NCI-H1092 treated with DMSO at 0.1 percent for 48 hours (cell line): ENCODE measurements at regions not wholly inside any gene's neighbourhood (a gene's known extent, or its start where the extent isn't known, plus 50 kb on each side); places are given as distances from the start of the nearest gene placed in this dataset.
A peak's percentile ranks its signal among the peaks of the same experiment; 100 is the strongest.
"Not testable (repeated sequence)": the region's sequence is repeated elsewhere in the genome, so short reads cannot be mapped to it uniquely, and the experiment has no call there.

Experiments used
- DNase-seq: peaks from one replicate; lab custom pipeline; 2025; lab: John Stamatoyannopoulos, UW

- DNase-seq: no peak
Measured at GRCh38 chr18:997499-997898, 92.8 kb downstream of the ADCYAP1 start.

DNA sequence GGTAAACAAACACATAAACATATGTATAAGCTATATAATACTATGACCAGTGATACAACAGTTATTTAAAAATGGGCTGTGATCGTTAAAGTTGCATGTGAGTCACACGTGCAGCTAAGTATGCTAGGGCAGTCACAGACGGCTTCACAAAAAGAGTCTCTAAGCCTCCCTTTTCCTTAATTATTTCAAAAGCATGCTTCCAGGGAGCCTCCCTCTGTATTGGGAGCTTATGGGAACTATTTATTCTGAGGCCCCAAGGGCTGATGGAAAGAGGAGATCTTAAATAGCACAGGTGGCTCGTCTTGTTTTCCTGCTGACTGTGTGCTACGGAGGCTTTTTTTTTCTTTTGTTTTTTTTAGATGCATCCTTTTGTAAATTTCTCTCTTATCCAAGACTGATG lies 94.3 kb downstream of the ADCYAP1 start:
- no peak for DNase-seq

GRCh38 chr18:1002653-1003178 lies 98.0 kb downstream of the ADCYAP1 start:
- no peak for DNase-seq

GRCh38 chr18:1003499-1003898 lies 98.8 kb downstream of the ADCYAP1 start:
- no peak for DNase-seq

GRCh38 chr18:1006304-1006703 lies 101.6 kb downstream of the ADCYAP1 start:
- no peak for DNase-seq

- DNase-seq: no peak
Measured at GRCh38 chr18:1006965-1007364, 102.3 kb downstream of the ADCYAP1 start.

DNA sequence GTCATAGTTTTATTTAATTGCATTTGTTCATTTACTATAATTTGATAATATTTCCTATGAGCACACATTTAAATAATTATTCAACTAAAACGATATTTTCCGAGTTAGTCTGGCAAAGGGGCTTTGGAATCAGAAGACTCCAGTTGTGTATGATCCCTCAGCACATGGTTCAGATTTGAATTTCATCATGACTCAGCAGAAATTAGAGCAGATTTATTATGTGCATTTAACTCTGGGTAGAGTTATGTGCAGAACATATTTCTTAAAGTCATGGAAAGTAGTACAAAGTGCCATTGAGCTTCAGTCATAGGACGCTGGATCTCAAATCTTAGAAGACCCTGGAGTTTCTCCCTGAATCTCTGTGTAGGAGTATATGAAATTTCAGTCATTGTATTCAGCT lies 106.7 kb downstream of the ADCYAP1 start:
- DNase-seq: no peak

- no peak for DNase-seq
Measured at GRCh38 chr18:1012775-1013174, 108.1 kb downstream of the ADCYAP1 start.

GRCh38 chr18:1013951-1014350 lies 109.3 kb downstream of the ADCYAP1 start:
- no peak for DNase-seq

DNA sequence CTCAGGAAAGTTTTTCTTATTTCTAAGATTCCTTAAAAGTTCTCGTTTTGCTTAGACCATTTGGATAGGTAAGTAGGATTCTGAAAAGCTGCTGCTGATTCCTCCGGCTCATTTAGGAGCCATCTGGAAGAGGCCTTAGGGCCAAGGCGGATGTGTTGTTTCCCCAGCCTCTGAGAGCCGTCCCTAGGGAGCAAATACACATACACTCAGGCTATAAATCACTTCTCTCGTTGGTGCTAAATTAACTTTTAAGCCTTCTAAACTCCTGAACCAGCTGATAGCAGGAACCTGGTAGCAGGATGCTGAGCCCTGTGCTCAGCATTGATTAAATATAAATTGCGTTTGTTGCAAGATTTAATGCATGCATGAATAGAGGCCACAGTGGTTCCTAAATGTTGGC lies 109.8 kb downstream of the ADCYAP1 start:
- DNase-seq: peak; percentile 14

DNA sequence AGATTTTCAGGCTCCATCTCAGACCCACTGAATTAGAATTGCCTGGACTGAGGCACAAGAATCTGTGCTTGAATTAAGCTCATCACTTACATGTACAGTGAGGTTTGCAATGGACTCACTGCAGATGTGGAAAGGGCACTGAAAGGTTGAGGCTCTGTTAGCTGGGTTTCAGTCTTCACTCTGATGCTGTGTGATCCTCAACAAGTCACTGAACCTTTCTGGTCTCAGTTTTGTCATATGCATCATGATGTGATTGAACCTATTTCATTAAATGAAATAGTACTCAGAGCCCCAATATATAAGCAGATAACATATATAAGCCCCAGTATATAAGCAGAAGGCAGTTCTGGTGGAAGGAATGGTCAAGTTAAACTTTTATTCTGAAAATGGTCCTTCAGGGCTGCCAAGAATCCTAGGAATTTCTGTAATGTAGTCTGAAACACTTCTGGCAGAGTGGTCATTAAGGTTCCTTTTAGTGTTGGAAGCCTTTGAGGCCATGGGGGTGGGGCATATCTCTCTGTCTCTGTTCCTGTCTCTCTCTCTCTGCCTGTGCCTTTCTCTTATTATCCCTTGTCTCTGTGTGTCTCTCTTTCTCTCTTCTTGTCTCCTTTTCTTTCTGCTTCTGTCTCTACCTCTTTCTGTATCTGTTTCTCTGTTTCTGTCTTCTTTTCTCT lies 110.4 kb downstream of the ADCYAP1 start:
- no peak for DNase-seq

DNA sequence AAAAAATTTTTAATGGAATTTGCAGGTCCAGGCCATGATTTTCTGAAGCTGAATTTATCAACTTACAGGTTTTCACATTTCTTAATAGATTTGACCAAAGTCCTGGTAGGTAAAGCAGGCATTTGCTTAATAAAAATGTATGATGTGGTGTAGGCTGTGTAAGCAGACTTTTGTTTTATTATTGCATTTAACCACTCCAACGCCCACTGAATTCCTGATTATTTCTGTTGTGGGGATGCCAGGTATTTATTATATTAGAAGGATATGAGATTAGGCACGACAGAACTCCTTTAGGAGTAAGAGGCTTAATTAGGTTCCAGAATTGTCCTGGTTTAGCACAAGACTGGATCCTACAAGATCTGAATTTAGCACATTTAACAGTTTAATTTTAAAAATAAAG lies 111.1 kb downstream of the ADCYAP1 start:
- no peak for DNase-seq

DNA sequence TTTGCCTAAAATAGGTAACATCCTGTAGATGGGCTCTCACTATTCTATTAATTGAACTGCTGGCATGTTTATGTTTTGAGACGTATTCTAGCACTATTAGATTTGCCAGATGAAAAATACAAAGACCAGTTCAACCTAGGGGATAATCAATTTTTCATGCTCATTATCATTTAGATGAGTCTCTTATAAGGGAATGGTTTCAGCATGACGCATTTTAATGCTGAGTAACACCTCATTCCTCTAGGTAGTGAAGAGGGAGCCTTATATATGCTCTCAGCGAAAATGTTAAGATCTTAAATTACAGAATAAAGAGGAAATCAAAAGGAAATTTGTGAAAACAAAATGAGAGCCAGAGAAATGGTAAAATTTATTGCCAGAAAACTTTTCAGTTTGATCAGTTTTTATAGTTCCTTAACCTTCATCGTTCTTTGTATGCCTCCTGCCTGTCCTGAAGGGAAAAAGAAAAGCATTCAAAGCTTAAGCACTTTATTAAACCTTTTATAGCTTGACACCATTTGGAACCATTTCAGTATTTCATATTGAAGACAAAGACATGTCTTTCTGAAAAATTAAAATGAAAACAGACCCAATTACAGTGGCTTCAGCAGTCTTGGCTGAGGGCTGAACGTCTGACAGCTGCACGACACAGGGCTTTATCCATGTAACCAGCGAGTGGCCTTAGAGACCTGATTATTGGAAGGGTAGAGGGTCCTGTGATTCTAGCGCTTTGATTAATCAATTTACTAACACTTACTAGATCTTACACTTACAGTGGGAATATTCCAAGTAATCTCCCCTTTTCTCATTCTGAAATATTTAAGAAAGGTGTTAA lies 112.8 kb downstream of the ADCYAP1 start:
- peak; percentile 13 for DNase-seq

DNA sequence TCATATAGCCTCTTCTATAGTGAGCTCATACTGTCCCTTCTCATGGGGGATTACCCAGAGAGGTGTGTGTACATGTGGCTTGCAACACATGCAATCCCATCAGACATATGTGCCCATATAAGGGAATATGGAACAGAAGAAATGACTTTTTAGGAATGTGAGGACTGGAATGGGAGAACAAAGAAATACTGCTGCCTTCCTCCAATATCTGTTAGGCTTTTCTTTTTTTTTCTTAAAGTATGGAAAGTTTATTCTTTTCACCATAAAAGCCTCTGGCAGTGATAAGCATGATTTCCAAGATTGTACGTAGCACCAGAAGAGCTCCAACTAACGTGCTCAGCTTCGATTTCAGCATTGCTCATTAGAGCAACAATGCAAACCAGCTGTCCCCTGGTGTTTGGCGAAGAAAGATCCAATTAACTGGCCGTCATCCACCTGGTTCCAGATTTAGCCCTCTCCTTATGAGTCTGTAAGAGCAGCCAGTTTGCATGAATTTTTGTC lies 113.6 kb downstream of the ADCYAP1 start:
- peak; percentile 53 for DNase-seq

- DNase-seq: no peak
Measured at GRCh38 chr18:1019191-1019590, 114.5 kb downstream of the ADCYAP1 start.

DNA sequence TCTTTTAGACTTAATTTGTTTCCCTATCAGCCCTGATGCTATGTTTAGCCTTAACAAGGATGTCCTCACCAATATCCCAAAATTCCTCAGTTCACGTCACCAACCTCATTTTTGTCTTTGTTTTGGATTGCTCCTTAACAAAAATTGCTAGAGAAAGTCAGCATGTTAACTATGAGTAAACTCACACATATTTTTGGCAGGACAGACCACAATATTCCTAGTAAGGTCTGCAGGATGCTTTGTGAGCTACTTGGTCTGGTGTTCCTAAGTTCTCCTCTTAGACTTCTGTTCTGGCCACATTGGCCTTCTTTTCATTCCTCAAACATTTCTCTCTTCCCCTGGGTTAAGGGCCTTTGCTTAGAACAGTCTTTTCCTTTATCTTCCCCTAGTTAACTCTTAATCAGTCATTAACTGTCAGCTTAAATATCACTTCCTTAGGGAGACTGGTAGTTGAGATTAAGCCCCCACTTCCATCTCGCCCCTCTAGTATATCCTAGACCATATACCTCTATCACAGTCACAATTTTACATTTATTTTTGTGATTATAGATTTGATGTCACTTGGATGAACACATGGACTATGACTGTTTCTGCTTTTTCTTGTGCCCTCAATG lies 116.2 kb downstream of the ADCYAP1 start:
- no peak for DNase-seq

DNA sequence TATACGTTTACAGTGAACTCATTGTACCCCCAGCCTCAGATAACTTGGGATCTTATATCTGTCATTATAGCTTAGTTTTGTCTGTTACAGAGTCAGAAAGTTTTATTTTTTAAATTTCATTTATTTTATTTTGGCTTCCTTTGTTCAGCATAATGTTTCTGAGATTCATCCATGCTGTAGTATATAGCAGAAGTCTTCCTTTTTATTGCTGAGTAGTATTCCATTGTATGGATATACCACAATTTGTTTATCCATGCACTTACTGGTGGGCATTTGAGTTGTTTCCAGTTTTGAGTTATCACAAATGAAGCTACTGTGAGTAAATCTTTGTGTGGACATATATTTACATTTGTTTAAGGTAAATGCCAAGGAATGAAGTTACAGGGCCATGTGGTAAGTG lies 122.3 kb downstream of the ADCYAP1 start:
- DNase-seq: no peak

GRCh38 chr18:1033092-1033491 lies 128.4 kb downstream of the ADCYAP1 start:
- not testable (repeated sequence) for DNase-seq

DNA sequence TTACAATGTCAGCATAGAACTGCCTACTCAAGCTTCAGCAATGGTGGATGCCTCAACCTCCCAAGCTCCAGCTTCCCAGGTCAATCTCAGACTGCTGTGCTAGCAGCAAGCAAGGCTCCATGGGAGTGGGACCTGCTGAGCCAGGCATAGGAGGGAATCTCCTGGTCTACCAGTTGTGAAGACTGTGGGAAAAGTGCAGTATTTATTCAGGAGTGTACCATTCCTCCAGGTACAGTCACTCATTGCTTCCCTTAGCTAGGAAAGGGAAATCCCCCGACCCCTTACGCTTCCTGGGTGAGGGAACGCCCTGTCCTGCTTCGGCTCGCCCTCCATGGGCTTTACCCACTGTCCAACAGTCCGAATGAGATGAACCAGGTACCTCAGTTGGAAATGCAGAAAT lies 130.3 kb downstream of the ADCYAP1 start:
- no peak for DNase-seq

DNA sequence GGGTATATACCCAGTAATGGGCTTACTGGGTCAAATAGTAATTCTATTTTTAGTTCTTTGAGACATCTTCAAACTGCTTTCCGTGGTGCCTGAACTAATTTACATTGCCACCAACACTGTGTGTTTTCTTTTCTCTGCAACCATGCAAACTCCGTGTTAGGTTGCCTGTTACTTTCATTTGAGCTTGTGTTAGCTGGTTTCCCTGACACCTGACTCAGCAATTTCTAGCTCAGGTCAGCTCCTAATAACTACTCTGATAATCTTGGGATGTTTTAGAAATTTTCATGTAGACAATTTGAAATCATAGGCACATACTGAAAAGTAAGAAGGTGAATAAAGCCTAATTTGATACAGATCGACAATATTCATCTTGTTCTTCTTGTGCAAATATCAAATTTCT lies 132.3 kb downstream of the ADCYAP1 start:
- DNase-seq: no peak

DNA sequence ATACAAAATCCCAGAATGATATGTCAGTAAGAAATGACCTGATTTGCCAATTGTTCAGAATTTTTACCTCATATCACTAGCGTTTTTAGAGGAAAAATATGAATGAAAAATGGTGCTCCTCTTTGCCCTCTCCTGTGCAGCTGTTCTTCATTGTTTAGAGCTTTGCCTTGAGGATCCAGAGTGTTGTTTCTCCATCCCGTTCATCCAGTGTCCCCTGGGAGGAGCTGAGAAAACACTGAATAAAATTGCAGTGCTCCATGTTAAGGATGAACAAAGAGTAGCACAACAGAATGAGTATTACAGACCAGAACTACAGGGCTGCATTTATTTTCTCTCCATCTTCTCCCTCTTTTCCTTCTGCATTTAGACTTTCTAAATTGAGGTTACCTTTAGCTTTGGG lies 133.1 kb downstream of the ADCYAP1 start:
- DNase-seq: no peak

- no peak for DNase-seq
Measured at GRCh38 chr18:1039421-1039820, 134.8 kb downstream of the ADCYAP1 start.

DNA sequence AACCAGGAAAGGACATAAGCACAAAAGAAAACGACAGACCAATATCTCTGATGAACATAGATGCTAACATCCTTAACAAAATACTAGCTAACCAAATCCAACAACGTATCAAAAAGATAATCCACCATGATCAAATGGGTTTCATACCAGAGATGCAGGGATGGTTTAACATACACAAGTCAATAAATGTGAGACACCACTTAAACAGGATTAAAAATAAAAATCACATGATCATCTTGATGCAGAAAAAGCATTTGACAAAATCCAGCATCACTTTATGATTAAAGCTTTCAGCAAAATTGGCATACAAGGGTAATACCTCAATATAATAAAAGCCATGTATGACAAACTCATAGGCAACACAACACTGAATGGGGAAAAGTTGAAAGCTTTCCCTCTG lies 138.4 kb downstream of the ADCYAP1 start:
- DNase-seq: not testable (repeated sequence)
